Keratinocyte (primary cell): ENCODE measurements at regions not wholly inside any gene's neighbourhood (a gene's known extent, or its start where the extent isn't known, plus 50 kb on each side); places are given as distances from the start of the nearest gene placed in this dataset.

Source experiments
- EZH2 ChIP-seq: IDR thresholded peaks from one replicate; pipeline ENCODE4 v1.6.1; 2012; ENCODE audit warnings: inconsistent platforms, mild to moderate bottlenecking, low read length, moderate library complexity
- TF ChIP-seq, protein P1 (sequence below), 3 experiments: IDR thresholded peaks in 1 of 3; conservative IDR thresholded peaks in 1 of 3; optimal IDR thresholded peaks in 1 of 3; 2 replicates in 2 of 3; 3 replicates in 1 of 3; pipeline versions ENCODE3 to v1.5.1; 2011; ENCODE audit warnings: low read length in 3 of 3, mild to moderate bottlenecking in 3 of 3, moderate library complexity in 2 of 3, control low read depth in 1 of 3, inconsistent platforms in 1 of 3; ENCODE audit not compliant: insufficient read depth in 2 of 3; ENCODE audit errors: extremely low read depth in 1 of 3

DNA sequence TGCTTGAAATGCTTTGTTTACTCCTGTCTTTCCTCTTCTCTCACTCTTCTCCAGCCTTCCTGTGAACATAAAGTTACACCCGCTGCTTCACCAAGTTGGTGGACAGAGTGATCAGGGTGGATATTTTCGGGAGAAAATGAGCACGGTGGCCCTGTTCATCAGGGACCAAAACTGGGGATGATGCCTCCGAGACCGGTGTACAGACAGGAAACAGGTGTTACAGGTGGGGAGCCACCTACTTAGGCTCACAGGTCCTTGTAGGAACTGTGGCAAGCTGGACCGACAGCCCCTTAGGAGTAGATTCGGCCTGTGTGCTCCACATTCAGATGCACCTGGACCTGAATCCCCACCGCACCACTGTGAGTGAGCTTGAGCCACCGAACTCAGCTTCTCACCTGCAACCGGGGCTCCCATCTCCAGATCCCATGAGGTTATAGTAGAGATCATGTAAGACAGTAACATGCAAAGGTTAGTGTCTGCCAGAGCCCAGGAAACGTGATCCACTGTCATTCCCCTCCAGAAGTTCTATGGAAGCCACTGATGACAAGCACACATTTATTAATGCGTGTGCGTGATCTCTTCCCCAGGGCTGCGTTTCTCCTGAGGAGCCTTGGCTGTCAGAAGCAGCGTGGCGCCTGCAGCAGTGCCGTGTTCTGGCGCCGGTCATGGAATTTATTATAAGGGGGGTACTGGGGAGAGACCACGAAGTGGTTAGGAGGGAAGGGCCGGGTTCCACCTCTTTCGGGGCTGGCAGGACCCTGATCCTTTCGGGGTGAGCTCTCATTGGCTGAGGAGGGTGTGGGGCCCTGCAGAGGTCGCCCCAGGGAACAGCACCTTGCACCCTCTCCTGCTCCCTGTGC, 94.2 kb downstream of the ERMARD start:
- TF ChIP-seq, protein P1, sequence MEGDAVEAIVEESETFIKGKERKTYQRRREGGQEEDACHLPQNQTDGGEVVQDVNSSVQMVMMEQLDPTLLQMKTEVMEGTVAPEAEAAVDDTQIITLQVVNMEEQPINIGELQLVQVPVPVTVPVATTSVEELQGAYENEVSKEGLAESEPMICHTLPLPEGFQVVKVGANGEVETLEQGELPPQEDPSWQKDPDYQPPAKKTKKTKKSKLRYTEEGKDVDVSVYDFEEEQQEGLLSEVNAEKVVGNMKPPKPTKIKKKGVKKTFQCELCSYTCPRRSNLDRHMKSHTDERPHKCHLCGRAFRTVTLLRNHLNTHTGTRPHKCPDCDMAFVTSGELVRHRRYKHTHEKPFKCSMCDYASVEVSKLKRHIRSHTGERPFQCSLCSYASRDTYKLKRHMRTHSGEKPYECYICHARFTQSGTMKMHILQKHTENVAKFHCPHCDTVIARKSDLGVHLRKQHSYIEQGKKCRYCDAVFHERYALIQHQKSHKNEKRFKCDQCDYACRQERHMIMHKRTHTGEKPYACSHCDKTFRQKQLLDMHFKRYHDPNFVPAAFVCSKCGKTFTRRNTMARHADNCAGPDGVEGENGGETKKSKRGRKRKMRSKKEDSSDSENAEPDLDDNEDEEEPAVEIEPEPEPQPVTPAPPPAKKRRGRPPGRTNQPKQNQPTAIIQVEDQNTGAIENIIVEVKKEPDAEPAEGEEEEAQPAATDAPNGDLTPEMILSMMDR (optimal IDR thresholded peaks at IDR 0.05 in 1 of 3, IDR thresholded peaks at IDR 0.05 in 1 of 3, conservative IDR thresholded peaks at IDR 0.05 in 1 of 3; ENCODE audit: extremely low read depth in 1 of 3, insufficient read depth in 2 of 3, low read length in 3 of 3): no peak
- no peak for TF ChIP-seq EZH2
